GM21529 (cell line): ENCODE measurements at regions not wholly inside any gene's neighbourhood (a gene's known extent, or its start where the extent isn't known, plus 50 kb on each side); places are given as distances from the start of the nearest gene placed in this dataset.
"Not testable (repeated sequence)": the region's sequence is repeated elsewhere in the genome, so short reads cannot be mapped to it uniquely, and the experiment has no call there.

Source experiments
- ATAC-seq: cut with Tn5 transposase; IDR thresholded peaks from one replicate; pipeline ENCODE4 v1.9.1; 2021; ENCODE audit not compliant: unreplicated experiment

GRCh38 chr5:103703617-103704016 lies 141.0 kb upstream of the NUDT12 start:
- ATAC-seq: no peak

GRCh38 chr5:103693517-103693916 lies 130.9 kb upstream of the NUDT12 start:
- no peak for ATAC-seq

- ATAC-seq: no peak
Observed at GRCh38 chr5:103690676-103691075, 128.1 kb upstream of the NUDT12 start.

GRCh38 chr5:103679873-103680272 lies 117.3 kb upstream of the NUDT12 start:
- ATAC-seq: no peak

- ATAC-seq: not testable (repeated sequence)
Observed at GRCh38 chr5:103676198-103676597, 113.6 kb upstream of the NUDT12 start.

- no peak for ATAC-seq
Observed at GRCh38 chr5:103674739-103675138, 112.2 kb upstream of the NUDT12 start.

GRCh38 chr5:103674251-103674650 lies 111.7 kb upstream of the NUDT12 start:
- ATAC-seq: no peak

- ATAC-seq: no peak
Observed at GRCh38 chr5:103669615-103670014, 107.0 kb upstream of the NUDT12 start.

- ATAC-seq: no peak
Observed at GRCh38 chr5:103668281-103668680, 105.7 kb upstream of the NUDT12 start.

- no peak for ATAC-seq
Observed at GRCh38 chr5:103667068-103667467, 104.5 kb upstream of the NUDT12 start.

- no peak for ATAC-seq
Observed at GRCh38 chr5:103657301-103657700, 94.7 kb upstream of the NUDT12 start.

- ATAC-seq: no peak
Observed at GRCh38 chr5:103648086-103648485, 85.5 kb upstream of the NUDT12 start.

- no peak for ATAC-seq
Observed at GRCh38 chr5:103646698-103647614, 84.4 kb upstream of the NUDT12 start.

- ATAC-seq: no peak
Observed at GRCh38 chr5:103645816-103646215, 83.2 kb upstream of the NUDT12 start.

GRCh38 chr5:103638979-103639378 lies 76.4 kb upstream of the NUDT12 start:
- ATAC-seq: no peak

GRCh38 chr5:103624675-103625074 lies 62.1 kb upstream of the NUDT12 start:
- ATAC-seq: no peak

- no peak for ATAC-seq
Observed at GRCh38 chr5:103624035-103624480, 61.5 kb upstream of the NUDT12 start.

GRCh38 chr5:103623425-103623824 lies 60.8 kb upstream of the NUDT12 start:
- no peak for ATAC-seq

- ATAC-seq: no peak
Observed at GRCh38 chr5:103621548-103621930, 59.0 kb upstream of the NUDT12 start.

GRCh38 chr5:103620851-103621547 lies 58.4 kb upstream of the NUDT12 start:
- no peak for ATAC-seq

GRCh38 chr5:103617913-103618312 lies 55.3 kb upstream of the NUDT12 start:
- no peak for ATAC-seq

- ATAC-seq: no peak
Observed at GRCh38 chr5:103617090-103617489, 54.5 kb upstream of the NUDT12 start.
